Choroid plexus epithelial cell (primary cell): ENCODE measurements at regions not wholly inside any gene's neighbourhood (a gene's known extent, or its start where the extent isn't known, plus 50 kb on each side); places are given as distances from the start of the nearest gene placed in this dataset.

Source experiments
- DNase-seq: peaks from one replicate; pipeline ENCODE4 v3.0.0-alpha.2; 2010; ENCODE audit warnings: low read depth
- H3K4me3 ChIP-seq: 2 replicates; pipeline ENCODE4 v1.5.1; 2011; ENCODE audit warnings: low read depth, mild to moderate bottlenecking, control low read depth, low read length, moderate library complexity
- CTCF ChIP-seq: conservative IDR thresholded peaks from 2 replicates; pipeline ENCODE4 v1.5.1; 2011; ENCODE audit warnings: low read depth, mild to moderate bottlenecking, control low read depth, inconsistent platforms, low read length, moderate library complexity

DNA sequence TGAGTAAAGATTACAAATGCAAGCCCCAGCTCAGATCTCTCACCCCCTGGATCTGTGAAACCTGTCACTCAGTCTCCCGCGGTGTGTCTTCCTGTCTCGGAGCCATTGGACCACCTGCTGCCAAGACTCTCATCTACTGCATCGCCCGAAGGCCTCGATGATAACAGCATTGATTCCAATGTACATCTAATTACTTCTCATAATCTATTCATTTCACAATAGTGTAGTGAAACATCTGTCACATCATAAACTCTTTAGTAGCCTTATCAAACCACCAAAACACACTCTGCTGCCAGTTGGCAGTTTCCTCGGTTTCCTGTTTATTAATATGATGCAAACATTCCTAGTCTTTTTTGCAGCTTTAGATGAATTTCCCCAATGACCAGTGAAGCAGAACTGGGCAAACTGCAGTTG is 220.3 kb downstream of the POU4F1 start:
- TF ChIP-seq CTCF = no peak
- no peak overlapping the region for H3K4me3 ChIP-seq
- DNase-seq = no peak

- no peak for TF ChIP-seq CTCF
- no peak overlapping the region for H3K4me3 ChIP-seq
- no peak for DNase-seq
Measured at GRCh38 chr13:78382491-78382890, 220.9 kb downstream of the POU4F1 start.

GRCh38 chr13:78376822-78377221 is 226.5 kb downstream of the POU4F1 start:
- TF ChIP-seq CTCF = no peak
- no peak for DNase-seq
- no peak overlapping the region for H3K4me3 ChIP-seq

- no peak for DNase-seq
- TF ChIP-seq CTCF = no peak
- no peak overlapping the region for H3K4me3 ChIP-seq
Measured at GRCh38 chr13:78376033-78376432, 227.3 kb downstream of the POU4F1 start.

DNA sequence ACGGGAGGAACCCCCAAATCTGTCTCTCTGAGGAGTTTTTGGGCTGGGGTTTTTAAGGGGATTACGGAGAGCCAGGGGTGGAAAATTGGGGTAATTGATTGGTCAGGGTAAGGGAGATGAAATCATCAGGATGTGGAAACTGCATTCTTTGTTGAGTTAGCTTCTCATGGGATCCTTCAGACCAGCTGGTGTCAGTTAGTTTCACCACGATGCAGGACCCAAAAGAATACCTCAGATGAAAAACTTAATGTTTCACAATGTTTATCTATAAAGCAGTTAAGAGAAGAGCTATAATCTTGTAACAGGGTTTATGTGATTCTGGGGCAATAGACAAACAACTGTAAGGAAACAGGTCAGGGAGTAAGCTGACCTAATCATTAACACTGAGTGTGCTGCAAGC is 230.8 kb downstream of the POU4F1 start:
- no peak for TF ChIP-seq CTCF

GRCh38 chr13:78370231-78370630 is 233.1 kb downstream of the POU4F1 start:
- no peak for TF ChIP-seq CTCF

More for the DNA sequence above, 230.8 kb downstream of the POU4F1 start:
- no peak overlapping the region for H3K4me3 ChIP-seq
- no peak for DNase-seq

DNA sequence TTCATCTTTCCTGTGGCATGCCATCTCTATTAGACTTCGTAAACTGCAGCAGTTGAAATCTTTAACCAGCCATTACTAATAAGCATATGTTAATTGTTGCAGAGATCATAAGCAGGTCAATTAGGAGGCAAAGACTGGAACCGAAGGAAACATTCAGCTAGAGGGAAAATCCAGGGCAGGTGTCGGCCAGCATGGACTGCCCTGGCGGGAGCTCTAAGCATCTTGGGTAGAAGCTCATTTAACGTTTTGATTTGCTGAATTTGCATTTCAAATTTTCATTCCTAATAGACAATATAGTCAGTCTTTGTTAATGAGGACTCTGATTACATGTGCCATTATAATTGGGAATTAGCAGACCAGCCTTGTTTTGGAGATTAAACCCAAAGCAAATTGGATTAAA is 238.6 kb downstream of the POU4F1 start:
- H3K4me3 ChIP-seq = no peak overlapping the region
- DNase-seq = no peak
- no peak for TF ChIP-seq CTCF

More at GRCh38 chr13:78370231-78370630, 233.1 kb downstream of the POU4F1 start:
- no peak for DNase-seq
- no peak overlapping the region for H3K4me3 ChIP-seq
